ENCODE measurements at regions not wholly inside any gene's neighbourhood (a gene's known extent, or its start where the extent isn't known, plus 50 kb on each side); places are given as distances from the start of the nearest gene placed in this dataset.

DNA sequence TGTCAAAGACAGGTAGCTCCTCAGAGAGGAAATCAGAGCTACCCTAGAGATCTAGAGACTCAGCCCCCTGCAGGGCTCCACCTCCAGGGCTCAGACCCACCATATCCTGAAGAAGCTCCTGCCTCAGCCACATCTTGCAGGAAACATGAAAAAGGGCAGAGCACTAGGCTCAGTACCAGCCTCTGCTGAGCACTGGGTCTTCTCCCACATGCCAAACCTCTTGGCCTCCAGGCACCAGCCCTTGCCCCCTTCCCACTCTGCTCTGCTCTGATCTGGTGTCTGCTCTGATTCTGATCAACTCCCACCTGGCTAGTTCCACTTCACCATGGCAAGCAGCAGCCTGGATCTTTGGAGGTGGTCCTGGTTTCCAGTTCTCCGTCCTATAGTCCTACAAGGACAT is 114.3 kb upstream of the SLC66A3 start:
- peaks cover 5% of the 10 kb centered on the region for H3K36me3 Mint-ChIP-seq (ENCODE audit: low read depth)
- CTCF ChIA-PET = no interaction called here
- ATAC-seq (ENCODE audit: low read depth) (no peak), DNase-seq (no peak)
- H3K27ac Mint-ChIP-seq = no peak overlapping the region
- POLR2A ChIA-PET = no interaction called here
- no peaks in the 10 kb centered on the region for H3K4me1 Mint-ChIP-seq
- TF ChIP-seq, protein P1, sequence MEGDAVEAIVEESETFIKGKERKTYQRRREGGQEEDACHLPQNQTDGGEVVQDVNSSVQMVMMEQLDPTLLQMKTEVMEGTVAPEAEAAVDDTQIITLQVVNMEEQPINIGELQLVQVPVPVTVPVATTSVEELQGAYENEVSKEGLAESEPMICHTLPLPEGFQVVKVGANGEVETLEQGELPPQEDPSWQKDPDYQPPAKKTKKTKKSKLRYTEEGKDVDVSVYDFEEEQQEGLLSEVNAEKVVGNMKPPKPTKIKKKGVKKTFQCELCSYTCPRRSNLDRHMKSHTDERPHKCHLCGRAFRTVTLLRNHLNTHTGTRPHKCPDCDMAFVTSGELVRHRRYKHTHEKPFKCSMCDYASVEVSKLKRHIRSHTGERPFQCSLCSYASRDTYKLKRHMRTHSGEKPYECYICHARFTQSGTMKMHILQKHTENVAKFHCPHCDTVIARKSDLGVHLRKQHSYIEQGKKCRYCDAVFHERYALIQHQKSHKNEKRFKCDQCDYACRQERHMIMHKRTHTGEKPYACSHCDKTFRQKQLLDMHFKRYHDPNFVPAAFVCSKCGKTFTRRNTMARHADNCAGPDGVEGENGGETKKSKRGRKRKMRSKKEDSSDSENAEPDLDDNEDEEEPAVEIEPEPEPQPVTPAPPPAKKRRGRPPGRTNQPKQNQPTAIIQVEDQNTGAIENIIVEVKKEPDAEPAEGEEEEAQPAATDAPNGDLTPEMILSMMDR (IDR thresholded peaks at IDR 0.05) = no peak
- peaks cover 31% of the 10 kb centered on the region for H3K9me3 Mint-ChIP-seq
- intact Hi-C loops (cut with micrococcal nuclease) = no loop called here
- H3K27me3 Mint-ChIP-seq = peaks cover 26% of the 10 kb centered on the region
- H3K4me3 Mint-ChIP-seq = no peak overlapping the region

DNA sequence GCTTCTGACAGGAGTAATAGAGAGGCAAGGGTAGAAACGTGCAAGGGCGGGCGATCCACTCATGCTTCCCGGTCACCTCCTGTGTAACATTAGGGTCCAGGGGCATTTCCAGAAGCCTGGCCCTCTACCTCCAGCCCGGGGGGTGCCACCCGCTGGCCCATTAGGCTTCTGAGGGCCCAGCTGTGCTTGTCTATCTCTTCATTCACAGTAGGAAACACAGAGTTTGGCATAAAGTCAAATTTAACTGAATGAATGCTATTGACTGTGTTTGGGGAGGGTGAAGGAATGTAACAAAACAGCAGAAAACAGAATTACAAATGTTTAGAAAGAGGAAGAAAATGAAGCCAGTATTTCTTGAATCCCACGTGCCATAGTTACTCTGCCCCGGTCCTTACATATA is 112.4 kb upstream of the SLC66A3 start:
- CTCF ChIA-PET = no interaction called here
- no peaks in the 10 kb centered on the region for H3K4me1 Mint-ChIP-seq
- ATAC-seq (ENCODE audit: low read depth) (no peak), DNase-seq (no peak)
- TF ChIP-seq, protein P1 (IDR thresholded peaks at IDR 0.05) = no peak
- peaks cover 5% of the 10 kb centered on the region for H3K36me3 Mint-ChIP-seq (ENCODE audit: low read depth)
- H3K27ac Mint-ChIP-seq = no peak overlapping the region
- H3K9me3 Mint-ChIP-seq = peaks cover 19% of the 10 kb centered on the region
- H3K27me3 Mint-ChIP-seq = peaks cover 17% of the 10 kb centered on the region
- intact Hi-C loops (cut with micrococcal nuclease) = no loop called here
- POLR2A ChIA-PET = no interaction called here
- no peak overlapping the region for H3K4me3 Mint-ChIP-seq

DNA sequence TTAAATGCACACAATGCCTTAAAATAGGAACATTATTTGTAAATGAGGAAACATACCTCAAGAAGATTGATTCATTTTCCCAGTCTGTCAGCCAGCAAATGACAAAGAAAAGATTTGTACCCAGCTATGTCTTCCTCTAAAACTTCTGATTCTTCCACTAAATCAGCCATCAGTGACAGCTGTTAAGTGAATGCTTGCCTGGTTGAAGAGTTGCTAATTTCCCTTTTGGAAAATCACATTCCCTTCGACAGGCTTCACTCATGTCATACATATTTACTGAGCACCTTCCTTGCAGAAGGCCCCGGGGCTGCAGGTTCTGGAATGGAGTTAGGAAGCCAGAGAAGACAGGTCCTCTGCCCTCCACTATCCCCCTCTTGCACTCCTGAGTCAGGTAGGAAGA is 112.0 kb upstream of the SLC66A3 start:
- peaks cover 15% of the 10 kb centered on the region for H3K9me3 Mint-ChIP-seq

DNA sequence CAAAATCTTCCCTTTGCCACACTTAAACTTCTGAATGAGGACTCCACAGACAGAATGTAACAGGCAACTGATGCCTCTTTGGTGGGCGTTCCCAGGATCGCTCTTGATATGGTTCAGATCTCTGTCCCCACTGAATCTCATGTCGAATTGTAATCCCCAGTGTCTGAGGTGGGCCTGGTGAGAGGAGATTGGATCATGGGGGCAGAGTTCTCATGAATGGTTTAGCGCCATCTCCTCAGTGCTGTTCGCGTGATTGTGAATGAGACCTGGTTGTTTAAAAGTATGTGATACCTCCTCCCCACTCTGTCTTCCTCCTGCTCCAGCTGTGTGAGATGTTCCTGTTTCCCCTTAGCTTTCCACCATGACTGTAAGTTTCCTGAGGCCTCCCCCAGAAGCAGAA is 111.1 kb upstream of the SLC66A3 start:
- ChIA-PET POLR2A (no interaction called here), CTCF (no interaction called here)
- Mint-ChIP-seq H3K27me3 (peaks cover 20% of the 10 kb centered on the region), H3K4me3 (no peak overlapping the region), H3K4me1 (no peaks in the 10 kb centered on the region), H3K27ac (no peak overlapping the region), H3K9me3 (peaks cover 8% of the 10 kb centered on the region), H3K36me3 (ENCODE audit: low read depth) (peaks cover 3% of the 10 kb centered on the region)
- no peak for ATAC-seq (ENCODE audit: low read depth)
- TF ChIP-seq, protein P1 (IDR thresholded peaks at IDR 0.05) = no peak
- intact Hi-C loops (cut with micrococcal nuclease) = no loop called here
- DNase-seq = no peak

More for the DNA sequence above, 112.0 kb upstream of the SLC66A3 start:
- ChIA-PET CTCF (no interaction called here), POLR2A (no interaction called here)
- Mint-ChIP-seq H3K27ac (no peak overlapping the region), H3K4me1 (no peaks in the 10 kb centered on the region), H3K4me3 (no peak overlapping the region), H3K27me3 (peaks cover 17% of the 10 kb centered on the region), H3K36me3 (ENCODE audit: low read depth) (peaks cover 3% of the 10 kb centered on the region)
- TF ChIP-seq, protein P1 (IDR thresholded peaks at IDR 0.05) = no peak
- DNase-seq = no peak
- intact Hi-C loops (cut with micrococcal nuclease) = no loop called here
- no peak for ATAC-seq (ENCODE audit: low read depth)

DNA sequence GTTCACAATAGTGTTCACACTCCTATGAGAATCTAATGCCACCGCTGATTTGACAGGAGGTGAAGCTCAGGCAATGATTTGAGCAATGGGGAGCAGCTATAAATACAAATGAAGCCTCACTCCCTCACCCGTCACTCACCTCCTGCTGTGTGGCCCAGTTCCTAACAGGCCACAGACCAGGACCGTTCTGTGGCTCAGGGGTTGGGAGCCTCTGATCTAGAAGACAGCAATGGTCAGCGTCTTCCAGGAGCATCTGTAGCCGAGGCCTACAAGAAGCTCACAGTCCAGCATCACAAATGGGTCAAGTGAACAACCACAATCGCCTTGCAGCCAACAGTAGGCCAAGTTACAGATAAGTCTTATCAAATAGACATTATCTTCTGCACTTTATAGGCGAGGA is 110.0 kb upstream of the SLC66A3 start:
- H3K36me3 Mint-ChIP-seq (ENCODE audit: low read depth) = no peaks in the 10 kb centered on the region
- intact Hi-C loops (cut with micrococcal nuclease) = no loop called here
- ChIA-PET CTCF (no interaction called here), POLR2A (no interaction called here)
- TF ChIP-seq, protein P1 (IDR thresholded peaks at IDR 0.05) = no peak
- DNase-seq (no peak), ATAC-seq (ENCODE audit: low read depth) (no peak)
- no peak overlapping the region for H3K27ac Mint-ChIP-seq
- H3K4me1 Mint-ChIP-seq = no peaks in the 10 kb centered on the region
- H3K4me3 Mint-ChIP-seq = no peak overlapping the region
- H3K9me3 Mint-ChIP-seq = no peaks in the 10 kb centered on the region
- peaks cover 20% of the 10 kb centered on the region for H3K27me3 Mint-ChIP-seq
